ENCODE measurements at regions not wholly inside any gene's neighbourhood (a gene's known extent, or its start where the extent isn't known, plus 50 kb on each side); places are given as distances from the start of the nearest gene placed in this dataset.

DNA sequence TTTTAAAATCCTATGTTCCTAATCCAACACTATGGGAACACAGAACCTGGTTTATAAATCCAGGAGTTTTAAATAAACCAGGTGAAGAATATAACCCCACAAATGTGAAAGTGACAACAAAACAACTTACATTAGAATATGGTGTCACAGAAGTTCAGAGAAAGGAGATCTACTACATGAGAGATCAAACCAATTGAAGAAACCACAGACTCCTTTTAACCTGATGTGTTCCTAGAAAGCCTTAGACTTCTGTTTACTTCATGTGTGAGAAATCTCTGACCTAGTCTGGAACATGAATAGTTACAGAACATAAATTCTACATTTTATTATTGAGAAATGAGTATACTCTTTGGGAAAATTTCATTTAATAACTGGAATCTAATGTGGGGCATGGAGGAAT, 165.3 kb downstream of the FTCDNL1 start:
- TF ChIP-seq CTCF (IDR thresholded peaks at IDR 0.05): no peak
- TF ChIP-seq POLR2A (IDR thresholded peaks at IDR 0.05): no peak

Data from right lobe of liver (tissue), 4 donors.